SH-SY5Y (cell line): ENCODE measurements at regions not wholly inside any gene's neighbourhood (a gene's known extent, or its start where the extent isn't known, plus 50 kb on each side); places are given as distances from the start of the nearest gene placed in this dataset.

Experiments used
- GATA2 ChIP-seq: IDR thresholded peaks from 2 replicates; pipeline ENCODE4 v1.6.1; 2011; ENCODE audit warnings: mild to moderate bottlenecking, low read depth, low read length
- GATA3 ChIP-seq: IDR thresholded peaks from 2 replicates; pipeline ENCODE4 v1.6.1; 2011; ENCODE audit warnings: low read depth, mild to moderate bottlenecking, low read length, moderate library complexity

- no peak for TF ChIP-seq GATA2
- no peak for TF ChIP-seq GATA3
Observed at GRCh38 chr3:177451301-177451750, 254.0 kb upstream of the TBL1XR1 start.
